Epidermal melanocyte (primary cell): ENCODE measurements at regions not wholly inside any gene's neighbourhood (a gene's known extent, or its start where the extent isn't known, plus 50 kb on each side); places are given as distances from the start of the nearest gene placed in this dataset.

Experiments used
- DNase-seq: peaks from one replicate; pipeline ENCODE4 v3.0.0; 2011; ENCODE audit warnings: low spot score; ENCODE audit not compliant: insufficient read length

DNA sequence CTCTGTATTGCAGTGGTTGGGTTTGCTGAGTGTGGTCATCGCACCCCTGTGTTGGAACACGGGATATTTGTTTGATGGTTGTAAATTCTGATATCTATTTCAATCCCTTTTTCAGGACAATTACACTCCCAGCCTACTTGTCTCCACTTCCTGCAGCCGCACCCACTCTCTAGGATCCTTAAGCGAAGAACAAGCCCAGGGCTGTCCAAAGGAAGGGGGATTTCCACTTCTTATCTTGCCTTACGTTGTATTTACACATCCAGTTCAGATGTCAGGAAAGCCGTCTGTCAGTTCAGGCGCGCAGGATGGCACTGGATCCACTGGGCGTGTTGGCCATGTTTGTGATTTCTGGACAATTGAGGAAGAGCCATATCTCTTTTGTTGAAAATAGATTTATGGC, 834.5 kb upstream of the SALL3 start:
- DNase-seq, result no peak

DNA sequence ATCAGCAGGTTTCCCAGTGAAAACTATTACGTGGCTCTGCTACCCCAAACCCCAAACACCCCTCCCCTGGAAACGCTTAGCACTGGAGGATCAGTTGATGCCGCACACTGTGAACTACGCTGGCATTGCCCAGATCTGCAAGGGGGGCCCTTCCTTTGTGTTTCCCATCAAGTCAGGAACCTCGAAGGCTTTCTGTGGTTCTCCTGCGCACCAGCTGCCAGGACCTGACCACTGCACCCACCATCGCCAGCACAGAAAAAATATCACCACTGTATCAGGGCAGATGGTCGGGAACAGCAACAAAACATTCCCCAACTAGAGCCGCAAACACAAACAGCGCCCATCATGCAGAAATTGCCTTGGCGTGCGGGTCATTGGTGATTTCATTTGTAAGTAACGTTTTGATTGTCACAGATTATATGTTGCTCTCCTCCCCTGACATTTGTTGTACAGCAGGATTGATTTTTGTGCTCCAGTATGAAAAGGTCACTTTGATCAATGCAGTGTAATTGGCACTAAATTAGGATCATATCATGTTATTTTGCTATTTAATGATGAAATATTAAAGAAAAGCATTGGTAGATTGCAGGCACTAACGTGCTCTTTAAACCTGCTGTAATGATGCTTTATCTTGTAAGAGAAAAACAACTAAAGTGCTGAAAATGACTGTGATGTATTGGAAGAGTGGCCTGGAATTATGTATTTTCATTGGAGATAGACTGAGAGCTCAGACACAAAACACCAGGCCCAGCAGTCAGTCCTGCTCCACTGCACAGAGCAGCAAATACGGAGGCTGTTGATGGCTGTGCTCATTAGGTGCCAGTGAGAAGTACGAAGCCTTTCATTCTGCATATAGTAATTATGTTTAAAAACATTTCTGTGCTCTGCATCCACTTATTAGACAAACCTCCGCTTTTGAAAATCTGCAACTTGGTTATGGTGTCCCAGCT, 833.2 kb upstream of the SALL3 start:
- DNase-seq, result no peak

DNA sequence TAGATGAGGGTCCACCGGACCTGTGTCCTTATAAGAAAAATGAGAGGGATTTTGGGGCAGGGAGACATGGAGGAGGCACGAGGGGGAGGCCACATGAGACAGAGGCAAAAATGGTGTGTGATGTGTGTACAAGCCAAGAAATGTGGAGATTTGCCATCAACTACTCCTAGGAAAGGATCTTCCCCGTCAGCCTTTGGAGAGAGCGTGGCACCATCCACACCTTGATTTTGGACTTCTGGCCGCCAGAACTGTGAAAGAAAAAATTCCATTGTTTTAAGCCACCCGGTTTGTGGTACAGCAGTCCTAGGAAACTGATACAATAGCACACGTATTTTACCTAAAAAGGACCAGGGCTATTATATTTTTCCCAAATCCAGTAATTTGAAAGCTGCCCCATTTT, 829.0 kb upstream of the SALL3 start:
- DNase-seq, result no peak

DNA sequence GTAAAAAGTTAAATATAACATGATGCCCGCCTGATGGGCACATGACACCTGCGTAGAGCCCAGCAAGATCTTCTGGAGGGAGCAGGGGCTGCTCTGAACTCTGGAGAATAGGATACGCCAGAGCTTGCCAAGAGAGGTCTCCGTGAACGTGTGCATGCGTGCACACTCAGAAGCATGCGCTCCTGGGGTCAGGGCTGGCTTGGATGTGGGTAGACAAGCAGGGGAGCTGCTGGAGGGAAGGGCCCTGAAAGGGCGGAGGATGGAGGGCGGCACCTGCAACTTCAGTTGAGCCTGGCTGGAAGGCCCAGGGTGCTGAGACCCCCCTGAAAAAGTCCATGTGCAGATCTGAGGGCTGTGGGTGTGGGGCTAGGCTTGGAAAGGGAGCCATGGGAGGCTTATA, 828.4 kb upstream of the SALL3 start:
- DNase-seq, result no peak

DNA sequence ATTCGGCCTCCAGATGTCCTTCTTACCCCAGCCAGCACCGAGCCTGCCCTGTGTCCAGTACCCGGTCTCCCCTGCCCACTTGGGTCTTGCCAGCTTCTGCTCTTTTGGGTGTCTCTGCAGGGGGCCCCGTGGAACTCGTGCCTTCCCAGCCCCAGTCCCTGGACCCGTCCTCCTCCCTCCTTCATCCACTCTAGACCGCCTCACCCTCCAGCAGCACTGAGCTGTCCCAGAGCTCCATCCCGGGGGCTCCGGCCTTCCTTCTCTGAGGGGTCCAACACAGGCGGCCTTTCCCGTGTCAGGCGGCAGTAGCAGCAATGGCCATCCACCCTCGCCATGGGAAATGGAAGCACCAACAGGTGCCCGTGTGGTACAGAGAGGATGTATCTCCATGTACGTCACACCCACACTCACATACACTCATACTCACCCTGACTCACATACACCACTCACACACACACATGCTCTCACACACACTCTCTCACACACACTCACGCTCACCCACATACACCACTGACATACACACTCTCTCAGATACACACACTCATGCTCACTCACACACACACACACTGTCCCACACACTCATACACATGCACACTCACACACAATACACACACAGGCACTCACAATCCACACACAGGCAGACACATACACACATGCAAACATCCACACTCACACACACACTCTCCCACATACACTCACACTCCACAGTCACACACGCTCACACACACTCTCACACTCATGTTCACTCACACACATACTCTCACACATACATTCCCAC, 827.5 kb upstream of the SALL3 start:
- DNase-seq, result no peak

DNA sequence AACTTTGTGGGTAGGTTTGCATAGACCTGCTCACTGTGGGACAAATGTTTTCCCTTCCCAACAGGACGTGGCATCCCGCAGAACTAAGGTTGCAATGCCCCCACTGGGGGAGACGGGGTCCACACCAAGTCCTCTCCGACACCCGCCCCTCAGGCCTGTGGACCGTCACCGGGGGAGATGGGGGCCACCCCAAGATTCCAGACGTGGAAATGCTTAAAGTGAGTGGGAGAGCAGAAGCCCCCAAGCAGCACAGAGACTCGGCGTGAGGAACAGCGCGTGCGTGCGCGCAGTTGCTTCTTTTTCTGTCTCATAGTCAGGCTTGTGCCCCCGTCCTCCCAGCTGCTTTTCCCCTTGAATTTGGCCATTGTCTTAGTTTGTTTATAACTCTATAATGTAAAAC, 826.3 kb upstream of the SALL3 start:
- no peak for DNase-seq

DNA sequence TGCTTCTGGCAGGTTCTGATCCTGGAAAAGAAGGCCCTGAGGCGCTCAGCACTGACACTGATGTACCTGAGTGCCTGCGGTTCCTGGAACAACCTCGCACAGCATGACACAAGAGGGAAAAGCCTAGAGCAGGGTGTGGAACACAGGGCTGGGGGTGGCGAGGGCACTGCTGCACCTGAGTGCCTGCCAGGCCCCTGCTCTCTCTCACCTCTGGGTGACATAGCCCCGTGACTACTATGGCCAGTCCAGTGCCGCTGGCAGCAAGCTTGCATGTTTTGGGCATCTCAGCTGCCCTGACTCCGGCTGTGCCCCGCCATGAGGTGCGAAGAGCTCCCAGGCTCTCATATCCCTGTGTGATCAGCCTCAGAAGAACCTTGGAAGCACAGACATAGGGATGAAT, 825.2 kb upstream of the SALL3 start:
- DNase-seq, result no peak

DNA sequence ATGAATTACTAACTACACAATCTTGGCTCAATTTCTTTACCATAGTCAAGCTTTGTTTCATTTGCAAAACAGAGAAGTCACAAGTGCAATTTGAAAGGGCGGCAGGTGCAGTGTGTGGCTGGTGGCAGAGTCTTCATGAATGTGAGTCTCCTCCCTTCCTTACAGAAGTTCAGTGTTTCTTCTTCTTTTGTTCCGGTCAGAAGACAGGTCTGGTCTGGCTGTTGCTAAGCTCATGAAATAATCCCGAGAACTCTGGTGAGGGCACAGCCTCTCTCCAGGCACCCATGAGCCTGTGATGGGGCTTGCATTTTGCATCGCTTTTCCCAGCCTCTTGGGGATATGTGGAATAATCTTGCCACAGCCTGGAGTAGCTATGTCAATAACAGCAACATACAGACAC, 824.8 kb upstream of the SALL3 start:
- no peak for DNase-seq

DNA sequence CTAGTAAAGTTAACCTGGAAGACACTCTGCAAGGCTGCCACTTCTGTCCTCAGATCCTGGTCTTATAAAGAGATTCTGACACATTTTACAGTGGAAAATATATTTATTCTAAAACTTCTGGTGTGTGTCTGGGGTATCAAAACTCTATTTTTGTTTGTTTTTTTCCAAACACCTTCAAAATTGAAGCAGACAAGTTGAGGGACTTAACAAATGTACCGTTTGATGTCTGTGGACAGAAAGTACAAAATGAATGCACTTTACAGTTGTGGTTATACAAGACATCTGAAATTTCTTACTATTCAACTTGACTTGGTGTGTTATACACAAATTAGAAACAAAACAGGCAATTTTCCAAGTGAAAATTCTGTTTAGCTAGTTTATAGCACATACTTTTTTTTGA, 823.2 kb upstream of the SALL3 start:
- no peak for DNase-seq

DNA sequence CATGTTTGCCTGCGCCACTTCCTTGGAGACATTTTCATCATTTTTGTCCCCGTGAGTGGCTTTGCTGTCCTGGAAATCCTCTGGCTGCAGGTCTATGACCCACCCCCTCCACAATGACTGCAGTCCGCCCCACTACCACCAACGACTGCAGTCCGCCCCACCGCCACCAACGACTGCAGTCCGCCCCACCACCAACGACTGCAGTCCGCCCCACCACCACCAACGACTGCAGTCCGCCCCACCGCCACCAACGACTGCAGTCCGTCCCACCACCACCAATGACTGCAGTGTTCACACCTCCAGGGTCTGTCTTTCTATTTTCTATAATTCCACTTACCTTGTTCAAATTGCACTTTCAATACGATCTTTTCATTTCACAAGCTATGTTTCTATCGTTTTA, 820.7 kb upstream of the SALL3 start:
- DNase-seq, result no peak

DNA sequence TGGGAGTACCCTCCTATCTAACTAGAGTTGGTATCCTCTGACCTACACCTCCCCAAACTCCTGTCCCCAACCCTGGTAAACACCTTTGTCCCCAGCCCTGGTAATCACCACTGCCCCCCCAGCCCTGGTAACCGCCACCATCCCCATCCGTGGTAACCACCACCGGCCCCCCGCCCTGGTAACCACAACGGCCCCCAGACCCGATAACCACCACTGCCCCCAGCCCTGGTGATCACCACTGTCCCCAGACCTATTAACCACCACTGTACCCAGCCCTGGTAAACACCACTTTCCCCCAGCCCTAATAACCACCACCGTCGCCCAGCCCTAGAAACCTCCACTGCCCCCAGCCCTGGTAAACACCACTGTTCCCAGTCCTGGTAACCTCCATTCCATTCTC, 820.2 kb upstream of the SALL3 start:
- DNase-seq, result no peak

DNA sequence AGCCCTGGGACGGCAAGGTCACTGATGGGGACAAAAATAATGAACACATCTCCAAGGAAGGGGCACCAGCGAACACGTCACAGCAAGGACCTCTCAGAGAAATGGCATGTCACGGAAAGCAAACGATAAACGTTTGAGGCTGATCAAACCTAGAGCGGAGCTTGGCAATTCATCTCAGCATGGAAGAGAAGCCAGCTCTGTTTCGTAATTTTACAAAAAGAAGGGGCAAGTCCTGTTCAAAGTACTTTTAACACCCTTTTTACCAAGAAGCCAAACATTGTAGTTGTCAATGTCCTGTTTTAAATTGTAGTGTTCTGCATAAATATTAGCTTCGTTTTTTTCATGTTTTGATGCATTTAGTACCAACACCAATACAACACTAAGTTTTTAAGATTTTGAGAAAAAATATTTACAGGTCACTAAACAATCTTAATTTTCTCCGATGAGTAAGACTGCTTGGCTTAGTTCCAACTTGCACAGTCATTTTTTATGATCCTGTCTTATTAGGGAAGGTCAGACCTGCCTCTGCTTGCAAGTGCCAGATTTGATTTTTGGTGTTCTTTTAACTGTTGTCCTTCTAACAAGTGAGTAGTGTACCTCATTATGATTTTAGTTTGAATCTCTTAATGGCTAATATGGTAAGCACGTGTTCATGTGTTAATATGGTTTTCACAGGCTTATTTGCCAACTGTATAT, 818.5 kb upstream of the SALL3 start:
- DNase-seq, result no peak

DNA sequence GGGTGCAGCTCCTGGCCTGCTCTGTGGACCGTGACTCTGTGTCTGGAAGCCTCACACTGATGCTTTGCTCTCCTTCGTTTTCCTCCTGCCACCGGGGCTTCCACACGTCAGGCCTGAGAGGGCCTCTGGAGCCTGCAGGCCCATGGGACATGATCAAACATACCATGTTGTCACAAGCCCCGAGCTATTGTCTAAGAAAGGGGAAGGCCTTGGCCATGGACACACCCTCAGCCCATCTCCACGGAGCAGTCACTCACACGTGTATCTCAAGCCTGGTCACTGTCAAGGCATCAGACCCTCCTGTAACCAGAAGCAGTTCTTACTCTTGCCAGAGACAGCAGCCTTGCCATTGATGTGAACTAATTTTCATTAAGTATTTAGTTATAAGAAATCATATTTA, 814.1 kb upstream of the SALL3 start:
- no peak for DNase-seq

DNA sequence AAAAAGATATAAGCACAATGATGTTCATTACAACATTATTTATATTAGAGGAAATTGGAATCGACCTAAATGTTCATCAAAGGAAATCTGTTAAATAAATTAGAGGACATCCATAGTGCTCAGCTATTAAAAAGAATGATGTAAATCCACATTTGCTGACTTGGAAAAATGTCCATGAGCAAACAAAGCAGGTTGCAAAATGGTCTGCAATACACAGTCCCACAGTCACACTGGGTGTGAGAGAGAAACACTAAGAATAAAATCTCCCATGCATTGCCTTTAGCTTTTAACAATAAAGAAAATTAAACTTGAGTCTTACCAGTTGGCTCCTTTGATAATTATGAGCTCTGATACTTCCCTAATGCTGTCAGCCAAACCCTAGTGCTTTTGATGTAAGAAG, 811.1 kb upstream of the SALL3 start:
- no peak for DNase-seq

DNA sequence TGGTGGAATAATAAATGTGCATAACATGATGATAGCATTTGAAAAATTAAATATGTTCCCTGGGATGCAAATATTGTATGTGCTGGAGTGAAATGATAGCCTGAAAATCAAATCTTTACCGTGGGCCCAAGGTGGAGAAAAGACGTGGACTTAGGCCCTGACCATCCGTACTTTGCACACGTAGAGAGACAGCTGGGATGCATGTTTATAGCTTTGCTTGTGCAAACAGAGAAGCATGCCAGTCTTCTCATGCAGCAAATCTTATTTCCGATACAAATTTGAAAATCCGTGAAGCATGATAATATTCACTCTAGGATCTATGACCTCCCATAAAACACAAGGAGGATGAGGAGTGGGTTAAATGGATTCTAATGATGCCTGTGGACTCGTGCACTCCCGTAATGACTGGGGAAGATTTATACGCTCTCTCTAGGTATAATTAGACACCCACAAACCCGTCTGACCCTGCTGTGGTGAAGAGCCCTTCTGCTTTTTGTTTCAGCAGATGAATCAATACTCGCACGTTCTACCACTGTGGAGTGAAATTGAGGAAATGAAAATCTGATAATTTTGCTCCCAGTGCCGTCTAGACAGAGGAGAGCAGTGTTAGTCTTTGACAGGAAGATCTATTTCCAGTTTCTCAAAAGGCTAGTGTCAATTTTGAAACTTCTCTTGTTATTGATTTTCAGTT, 810.3 kb upstream of the SALL3 start:
- DNase-seq, result no peak

DNA sequence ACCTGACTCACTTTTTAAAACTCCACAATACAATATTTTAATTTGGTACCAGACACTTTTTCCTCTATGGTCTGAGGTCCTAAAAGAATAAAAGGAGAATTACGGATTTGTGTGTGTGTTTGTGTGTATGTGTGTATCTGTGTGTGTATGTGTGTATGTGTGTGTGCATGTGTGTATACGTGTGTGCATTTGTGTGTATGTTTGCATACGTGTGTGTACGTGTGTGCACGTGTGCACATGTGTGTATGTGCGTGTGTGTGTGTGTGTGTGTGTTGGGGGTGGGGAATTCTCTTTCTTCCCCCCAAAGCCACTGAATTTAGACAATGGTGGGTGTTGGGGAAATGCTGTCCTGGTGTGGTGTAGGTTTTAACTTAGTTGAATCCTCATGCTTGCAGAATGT, 807.7 kb upstream of the SALL3 start:
- DNase-seq, result no peak

DNA sequence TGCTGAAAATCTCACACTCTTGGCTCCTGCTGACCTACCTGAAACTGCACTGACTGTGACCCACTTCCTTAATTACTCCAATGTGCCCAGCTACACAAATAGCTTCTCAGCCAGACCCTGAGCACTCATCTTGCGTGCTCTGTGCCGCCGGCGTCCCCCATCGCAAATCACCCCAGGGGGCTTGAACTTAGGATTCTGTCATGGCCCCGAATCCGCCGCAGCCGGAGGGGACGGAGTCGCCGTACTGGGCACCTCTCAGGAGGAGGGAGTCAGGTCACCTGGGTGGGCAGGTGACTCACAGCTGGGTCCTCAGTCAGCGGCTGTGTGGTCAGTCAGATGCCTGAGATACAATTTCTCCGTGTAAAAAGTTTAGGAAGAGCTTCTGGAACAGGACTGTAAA, 804.9 kb upstream of the SALL3 start:
- no peak for DNase-seq

DNA sequence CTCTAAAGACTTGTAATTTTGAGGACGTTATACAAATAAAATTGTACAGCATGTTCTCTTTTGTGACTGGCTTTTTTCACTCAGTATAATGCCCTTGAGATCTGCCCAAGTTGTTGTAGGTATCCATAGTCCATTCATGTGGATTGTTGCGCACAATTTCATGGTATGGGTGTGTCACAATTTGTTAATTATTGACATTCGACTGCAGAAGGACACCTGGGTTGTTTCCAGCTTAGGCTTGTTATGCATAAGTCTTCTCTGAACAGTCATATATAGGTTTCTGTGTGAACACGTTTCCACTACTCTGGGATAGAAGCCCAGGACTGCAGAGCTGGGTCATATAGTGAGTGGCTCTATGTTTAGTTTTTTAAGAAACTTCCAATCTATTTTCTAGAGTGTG, 800.8 kb upstream of the SALL3 start:
- DNase-seq, result no peak

DNA sequence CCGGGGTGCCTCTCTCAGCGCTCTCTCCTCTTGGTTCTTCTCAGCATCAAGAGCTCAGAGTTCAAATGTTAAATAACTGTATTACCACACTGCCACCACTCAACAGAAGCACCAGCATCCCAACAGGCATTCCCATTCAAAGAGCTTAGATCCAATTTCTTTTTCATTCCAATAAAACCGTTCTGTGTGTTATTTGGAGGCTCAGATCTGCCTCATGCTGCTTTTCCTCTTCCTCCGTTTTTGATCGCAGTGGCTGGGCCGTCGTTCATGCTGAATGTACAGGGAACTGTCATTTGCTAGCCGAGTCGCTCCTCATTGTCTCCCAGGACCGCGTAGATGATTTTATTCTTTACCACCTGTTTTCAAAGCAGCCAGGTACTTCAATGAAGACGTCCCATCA, 798.9 kb upstream of the SALL3 start:
- no peak for DNase-seq

DNA sequence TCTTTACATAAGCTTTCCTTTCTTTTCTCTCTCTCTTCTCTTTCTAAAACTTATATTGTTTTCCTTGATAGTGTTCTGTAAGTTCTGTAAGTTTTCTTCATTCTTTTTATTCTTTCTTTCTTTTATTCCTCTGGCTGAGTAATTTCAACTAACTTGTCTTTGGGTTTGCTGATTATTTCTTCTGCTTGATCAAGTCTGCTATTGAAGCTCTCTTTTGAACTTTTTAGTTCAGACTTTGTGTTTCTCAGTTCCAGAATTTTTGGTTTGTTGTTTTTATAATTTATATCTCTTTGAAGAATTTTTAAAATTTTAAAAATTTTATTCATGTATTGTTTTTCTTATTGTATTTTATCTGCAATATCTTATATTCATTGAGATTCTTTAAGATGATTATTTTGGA, 795.8 kb upstream of the SALL3 start:
- DNase-seq, result no peak

DNA sequence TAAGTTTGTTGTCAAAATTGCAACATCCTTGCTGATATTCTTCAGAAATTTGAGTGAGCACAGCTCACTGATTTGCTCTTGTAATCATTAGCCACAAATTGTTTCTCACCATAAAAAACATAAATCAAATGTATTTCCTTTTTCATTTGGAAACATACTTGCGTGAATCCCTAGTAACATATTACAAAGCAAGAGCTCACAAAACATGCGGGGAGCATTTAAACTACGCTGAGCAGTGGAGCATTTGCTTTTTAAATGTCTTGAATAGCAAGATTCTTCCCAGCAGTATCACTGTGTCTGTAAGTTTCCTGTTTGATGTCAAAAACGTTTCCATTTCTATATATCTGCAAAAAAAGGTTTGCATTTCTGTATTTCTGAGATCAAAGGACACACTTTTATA, 788.3 kb upstream of the SALL3 start:
- DNase-seq, result no peak

DNA sequence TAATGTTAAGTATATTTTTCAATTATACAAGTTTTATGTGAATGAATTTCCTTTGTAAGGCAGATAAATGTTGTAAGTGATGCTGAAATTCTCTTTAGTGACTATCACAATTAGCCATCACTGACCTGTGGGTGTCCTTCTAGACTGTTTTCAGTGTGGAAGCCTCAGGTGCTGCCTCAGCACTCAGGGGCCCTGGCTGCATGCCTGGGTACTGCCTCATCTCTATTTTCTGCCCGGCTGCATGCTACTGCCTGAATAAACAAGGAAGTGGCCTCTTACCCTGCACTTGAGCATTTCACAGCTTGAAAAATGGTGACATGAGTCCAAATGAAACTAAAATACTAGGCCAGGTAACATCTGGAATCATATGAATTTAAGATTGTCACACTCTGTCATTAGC, 787.6 kb upstream of the SALL3 start:
- DNase-seq, result no peak
